HepG2 (cell line): ENCODE measurements at regions not wholly inside any gene's neighbourhood (a gene's known extent, or its start where the extent isn't known, plus 50 kb on each side); places are given as distances from the start of the nearest gene placed in this dataset.

Experiments
- HOXA7 ChIP-seq: sonication (generic); formaldehyde crosslinking; IDR thresholded peaks from 2 replicates; pipeline ENCODE4 v1.8.1; 2022; ENCODE audit warnings: mild to moderate bottlenecking, missing genetic modification reagents, moderate library complexity
- MED13 ChIP-seq: sonication (generic); formaldehyde crosslinking; IDR thresholded peaks from 2 replicates; pipeline ENCODE4 v1.5.0; 2020; ENCODE audit warnings: missing genetic modification reagents
- TEAD2 ChIP-seq: sonication (generic); formaldehyde crosslinking; IDR thresholded peaks from 2 replicates; pipeline ENCODE4 v1.9.0; 2021; ENCODE audit warnings: missing genetic modification reagents
- TSC22D2 ChIP-seq: sonication (generic); formaldehyde crosslinking; IDR thresholded peaks from 2 replicates; pipeline ENCODE4 v1.5.1; 2020; ENCODE audit warnings: missing genetic modification reagents, mild to moderate bottlenecking, borderline replicate concordance
- ZNF577 ChIP-seq: sonication (generic); formaldehyde crosslinking; IDR thresholded peaks from 2 replicates; pipeline ENCODE4 v1.4.0; 2020; ENCODE audit warnings: mild to moderate bottlenecking, low read depth, missing genetic modification reagents, borderline replicate concordance
- TF ChIP-seq, protein P1 (sequence below): sonication (generic); formaldehyde crosslinking; IDR thresholded peaks from 2 replicates; pipeline ENCODE4 v1.5.1; 2020; ENCODE audit warnings: missing genetic modification reagents, mild to moderate bottlenecking, borderline replicate concordance
- TF ChIP-seq, protein P2 (sequence below): conservative IDR thresholded peaks from 2 replicates; pipeline ENCODE4 v1.6.1; 2018; ENCODE audit warnings: missing genetic modification reagents
- TF ChIP-seq, protein P3 (sequence below): sonication (generic); formaldehyde crosslinking; conservative IDR thresholded peaks from 2 replicates; pipeline ENCODE4 v1.5.0; 2020; ENCODE audit warnings: missing genetic modification reagents
- TF ChIP-seq, protein P4 (sequence below): sonication (generic); formaldehyde crosslinking; IDR thresholded peaks from 2 replicates; pipeline ENCODE4 v1.8.0; 2022; ENCODE audit warnings: mild to moderate bottlenecking, missing genetic modification reagents, moderate library complexity

DNA sequence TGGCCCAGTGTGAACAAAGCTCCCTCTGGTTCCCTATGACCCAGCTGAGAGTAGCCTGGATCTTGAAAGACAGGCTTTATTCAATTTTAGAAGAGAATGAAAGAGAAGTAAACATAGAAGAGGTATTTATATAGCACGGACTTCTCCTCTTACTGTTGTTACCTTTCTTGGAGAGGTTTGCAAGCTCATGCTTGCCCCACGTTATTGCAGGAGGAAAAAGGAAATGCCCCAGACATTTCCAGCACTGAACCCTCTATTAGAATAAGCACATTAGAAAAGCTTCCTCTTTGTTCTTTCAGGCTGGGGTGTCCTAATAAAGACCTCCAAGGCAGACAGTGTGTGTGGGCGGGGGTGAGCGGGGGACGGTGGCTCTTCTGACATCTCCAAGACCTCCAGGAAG, 98.7 kb upstream of the AGBL1 start (continued):
- TF ChIP-seq, protein P1, sequence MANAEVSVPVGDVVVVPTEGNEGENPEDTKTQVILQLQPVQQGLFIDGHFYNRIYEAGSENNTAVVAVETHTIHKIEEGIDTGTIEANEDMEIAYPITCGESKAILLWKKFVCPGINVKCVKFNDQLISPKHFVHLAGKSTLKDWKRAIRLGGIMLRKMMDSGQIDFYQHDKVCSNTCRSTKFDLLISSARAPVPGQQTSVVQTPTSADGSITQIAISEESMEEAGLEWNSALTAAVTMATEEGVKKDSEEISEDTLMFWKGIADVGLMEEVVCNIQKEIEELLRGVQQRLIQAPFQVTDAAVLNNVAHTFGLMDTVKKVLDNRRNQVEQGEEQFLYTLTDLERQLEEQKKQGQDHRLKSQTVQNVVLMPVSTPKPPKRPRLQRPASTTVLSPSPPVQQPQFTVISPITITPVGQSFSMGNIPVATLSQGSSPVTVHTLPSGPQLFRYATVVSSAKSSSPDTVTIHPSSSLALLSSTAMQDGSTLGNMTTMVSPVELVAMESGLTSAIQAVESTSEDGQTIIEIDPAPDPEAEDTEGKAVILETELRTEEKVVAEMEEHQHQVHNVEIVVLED (CRISPR knock-in tag) = no peak
- TF ChIP-seq, protein P2, sequence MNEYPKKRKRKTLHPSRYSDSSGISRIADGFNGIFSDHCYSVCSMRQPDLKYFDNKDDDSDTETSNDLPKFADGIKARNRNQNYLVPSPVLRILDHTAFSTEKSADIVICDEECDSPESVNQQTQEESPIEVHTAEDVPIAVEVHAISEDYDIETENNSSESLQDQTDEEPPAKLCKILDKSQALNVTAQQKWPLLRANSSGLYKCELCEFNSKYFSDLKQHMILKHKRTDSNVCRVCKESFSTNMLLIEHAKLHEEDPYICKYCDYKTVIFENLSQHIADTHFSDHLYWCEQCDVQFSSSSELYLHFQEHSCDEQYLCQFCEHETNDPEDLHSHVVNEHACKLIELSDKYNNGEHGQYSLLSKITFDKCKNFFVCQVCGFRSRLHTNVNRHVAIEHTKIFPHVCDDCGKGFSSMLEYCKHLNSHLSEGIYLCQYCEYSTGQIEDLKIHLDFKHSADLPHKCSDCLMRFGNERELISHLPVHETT (CRISPR knock-in tag) = no peak
- TF ChIP-seq HOXA7 (CRISPR knock-in tag) = no peak
- TF ChIP-seq TEAD2 (CRISPR knock-in tag) = no peak
- no peak for TF ChIP-seq TSC22D2
- TF ChIP-seq, protein P3, sequence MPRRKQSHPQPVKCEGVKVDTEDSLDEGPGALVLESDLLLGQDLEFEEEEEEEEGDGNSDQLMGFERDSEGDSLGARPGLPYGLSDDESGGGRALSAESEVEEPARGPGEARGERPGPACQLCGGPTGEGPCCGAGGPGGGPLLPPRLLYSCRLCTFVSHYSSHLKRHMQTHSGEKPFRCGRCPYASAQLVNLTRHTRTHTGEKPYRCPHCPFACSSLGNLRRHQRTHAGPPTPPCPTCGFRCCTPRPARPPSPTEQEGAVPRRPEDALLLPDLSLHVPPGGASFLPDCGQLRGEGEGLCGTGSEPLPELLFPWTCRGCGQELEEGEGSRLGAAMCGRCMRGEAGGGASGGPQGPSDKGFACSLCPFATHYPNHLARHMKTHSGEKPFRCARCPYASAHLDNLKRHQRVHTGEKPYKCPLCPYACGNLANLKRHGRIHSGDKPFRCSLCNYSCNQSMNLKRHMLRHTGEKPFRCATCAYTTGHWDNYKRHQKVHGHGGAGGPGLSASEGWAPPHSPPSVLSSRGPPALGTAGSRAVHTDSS (CRISPR knock-in tag) = no peak
- no peak for TF ChIP-seq MED13 (CRISPR knock-in tag)
- TF ChIP-seq, protein P4, sequence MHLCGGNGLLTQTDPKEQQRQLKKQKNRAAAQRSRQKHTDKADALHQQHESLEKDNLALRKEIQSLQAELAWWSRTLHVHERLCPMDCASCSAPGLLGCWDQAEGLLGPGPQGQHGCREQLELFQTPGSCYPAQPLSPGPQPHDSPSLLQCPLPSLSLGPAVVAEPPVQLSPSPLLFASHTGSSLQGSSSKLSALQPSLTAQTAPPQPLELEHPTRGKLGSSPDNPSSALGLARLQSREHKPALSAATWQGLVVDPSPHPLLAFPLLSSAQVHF (CRISPR knock-in tag) = no peak
- TF ChIP-seq ZNF577 = no peak
